VCaP (cell line): ENCODE measurements at regions not wholly inside any gene's neighbourhood (a gene's known extent, or its start where the extent isn't known, plus 50 kb on each side); places are given as distances from the start of the nearest gene placed in this dataset.

Experiments used
- H3K27ac ChIP-seq: fragments of 450-650 bp; 2 replicates; pipeline ENCODE4 v1.5.1; 2017
- TF ChIP-seq, protein P1 (sequence below): fragments of 450-650 bp; conservative IDR thresholded peaks from 2 replicates; pipeline ENCODE4 v1.5.1; 2017; ENCODE audit warnings: mild to moderate bottlenecking, moderate library complexity

GRCh38 chr6:44608175-44608574 lies 220.7 kb downstream of the CDC5L start:
- TF ChIP-seq, protein P1, sequence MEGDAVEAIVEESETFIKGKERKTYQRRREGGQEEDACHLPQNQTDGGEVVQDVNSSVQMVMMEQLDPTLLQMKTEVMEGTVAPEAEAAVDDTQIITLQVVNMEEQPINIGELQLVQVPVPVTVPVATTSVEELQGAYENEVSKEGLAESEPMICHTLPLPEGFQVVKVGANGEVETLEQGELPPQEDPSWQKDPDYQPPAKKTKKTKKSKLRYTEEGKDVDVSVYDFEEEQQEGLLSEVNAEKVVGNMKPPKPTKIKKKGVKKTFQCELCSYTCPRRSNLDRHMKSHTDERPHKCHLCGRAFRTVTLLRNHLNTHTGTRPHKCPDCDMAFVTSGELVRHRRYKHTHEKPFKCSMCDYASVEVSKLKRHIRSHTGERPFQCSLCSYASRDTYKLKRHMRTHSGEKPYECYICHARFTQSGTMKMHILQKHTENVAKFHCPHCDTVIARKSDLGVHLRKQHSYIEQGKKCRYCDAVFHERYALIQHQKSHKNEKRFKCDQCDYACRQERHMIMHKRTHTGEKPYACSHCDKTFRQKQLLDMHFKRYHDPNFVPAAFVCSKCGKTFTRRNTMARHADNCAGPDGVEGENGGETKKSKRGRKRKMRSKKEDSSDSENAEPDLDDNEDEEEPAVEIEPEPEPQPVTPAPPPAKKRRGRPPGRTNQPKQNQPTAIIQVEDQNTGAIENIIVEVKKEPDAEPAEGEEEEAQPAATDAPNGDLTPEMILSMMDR, result no peak
- H3K27ac ChIP-seq, result no peak overlapping the region

GRCh38 chr6:44609051-44609612 lies 221.6 kb downstream of the CDC5L start:
- TF ChIP-seq, protein P1, result no peak
- H3K27ac ChIP-seq, result no peak overlapping the region

- H3K27ac ChIP-seq, result no peak overlapping the region
- TF ChIP-seq, protein P1, result no peak
Measured at GRCh38 chr6:44614396-44614795, 226.9 kb downstream of the CDC5L start.

DNA sequence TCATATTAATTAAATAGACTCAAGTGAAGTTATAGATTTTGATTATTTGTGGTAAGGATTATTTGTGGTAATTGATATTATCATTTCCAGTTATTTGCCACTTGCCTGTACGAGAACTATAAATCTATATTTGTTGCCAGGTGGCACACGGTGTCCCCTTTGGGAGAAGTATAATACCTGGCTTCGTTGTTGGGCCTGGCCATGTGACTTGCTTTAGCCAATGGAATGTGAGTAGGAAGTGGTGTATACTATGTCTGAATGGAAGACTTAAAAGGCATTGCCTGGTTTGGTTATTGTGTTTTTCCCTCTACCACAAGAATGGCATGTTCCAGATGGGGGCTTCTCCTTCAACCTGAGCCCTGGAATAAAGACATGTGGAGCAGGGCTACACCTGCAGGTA lies 228.1 kb downstream of the CDC5L start:
- TF ChIP-seq, protein P1, result no peak
- H3K27ac ChIP-seq, result no peak overlapping the region

DNA sequence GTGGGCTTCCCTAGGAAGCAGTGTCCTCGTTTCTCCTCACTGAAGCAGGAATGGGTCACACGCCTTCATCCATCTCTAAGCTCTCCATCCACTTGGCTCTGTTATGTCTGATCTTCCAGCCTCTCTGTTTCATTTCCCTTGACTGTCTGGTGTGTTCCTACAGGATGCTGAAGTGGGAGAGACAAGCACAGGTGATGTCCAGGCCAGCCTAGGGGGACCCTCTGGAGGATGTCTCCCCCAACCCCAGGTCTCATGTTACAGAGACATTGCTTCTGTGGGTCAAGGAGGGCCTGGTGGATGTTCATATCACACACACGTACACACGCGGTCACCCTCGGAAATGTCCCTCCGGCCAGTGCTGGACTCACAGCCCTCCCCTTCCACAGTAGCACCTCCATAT lies 229.9 kb downstream of the CDC5L start:
- TF ChIP-seq, protein P1, result no peak
- H3K27ac ChIP-seq, result no peak overlapping the region

DNA sequence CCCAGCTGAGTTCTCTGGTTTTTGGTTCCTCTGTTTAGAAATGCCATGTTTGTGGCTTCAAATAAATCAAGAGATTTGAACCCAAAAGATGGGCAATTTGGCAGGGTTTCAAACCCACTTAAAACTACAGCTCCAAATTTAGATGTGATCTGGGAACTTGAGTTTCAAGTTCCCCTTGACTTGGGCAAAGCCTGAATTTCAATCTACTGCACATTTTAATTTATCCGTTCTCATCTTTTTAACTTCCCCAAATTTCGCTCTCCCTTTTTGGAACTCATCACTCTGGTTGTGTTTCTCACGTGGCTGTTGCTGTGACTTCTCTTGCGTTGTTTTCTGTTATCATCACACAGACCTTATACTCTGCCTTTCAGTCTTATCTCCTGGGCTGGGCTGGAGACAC lies 230.9 kb downstream of the CDC5L start:
- no peak overlapping the region for H3K27ac ChIP-seq
- TF ChIP-seq, protein P1, result no peak

- TF ChIP-seq, protein P1, result no peak
- no peak overlapping the region for H3K27ac ChIP-seq
Measured at GRCh38 chr6:44620922-44621321, 233.4 kb downstream of the CDC5L start.
